GM13976 (cell line): ENCODE measurements at regions not wholly inside any gene's neighbourhood (a gene's known extent, or its start where the extent isn't known, plus 50 kb on each side); places are given as distances from the start of the nearest gene placed in this dataset.

Experiments used
- DNase-seq: peaks from one replicate; pipeline ENCODE4 v3.0.0; 2012; ENCODE audit warnings: low spot score
- in situ Hi-C: fragments of 300-500 bp; cut with MboI; formaldehyde crosslinking; loops from one replicate; pipeline ENCODE4 v1.12.0; 2022; ENCODE audit warnings: low sequenced_read_pairs, mixed read lengths, inconsistent platforms; ENCODE audit not compliant: unreplicated experiment
- TF ChIP-seq, protein P1 (sequence below): IDR thresholded peaks from 2 replicates; pipeline ENCODE4 v1.5.1; 2012; ENCODE audit warnings: borderline replicate concordance, mild to moderate bottlenecking; ENCODE audit not compliant: insufficient read depth; ENCODE audit errors: extremely low read depth, missing control alignments, control extremely low read depth

DNA sequence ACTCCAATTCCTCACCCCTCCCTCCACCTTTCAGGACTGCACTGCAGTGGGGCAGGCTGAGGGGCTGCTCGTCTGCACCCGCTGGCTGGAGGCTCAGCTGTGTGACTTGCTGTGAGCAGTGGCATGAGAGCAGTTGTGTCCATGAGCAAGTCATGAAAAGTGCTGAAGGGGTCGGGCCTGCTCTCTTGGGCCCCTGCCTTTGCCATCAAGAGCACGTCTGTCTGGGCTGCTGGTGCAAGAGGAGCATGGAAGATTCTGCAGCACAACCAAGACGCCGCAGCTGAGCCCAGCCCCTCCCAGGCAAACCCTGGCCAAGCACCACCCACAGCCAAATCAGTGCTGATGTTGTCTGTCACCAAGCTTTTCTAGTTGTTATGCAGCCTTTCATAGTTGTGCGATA, 284.3 kb downstream of the TCERG1L start:
- DNase-seq: no peak
- in situ Hi-C loops: no loop called here
- TF ChIP-seq, protein P1, sequence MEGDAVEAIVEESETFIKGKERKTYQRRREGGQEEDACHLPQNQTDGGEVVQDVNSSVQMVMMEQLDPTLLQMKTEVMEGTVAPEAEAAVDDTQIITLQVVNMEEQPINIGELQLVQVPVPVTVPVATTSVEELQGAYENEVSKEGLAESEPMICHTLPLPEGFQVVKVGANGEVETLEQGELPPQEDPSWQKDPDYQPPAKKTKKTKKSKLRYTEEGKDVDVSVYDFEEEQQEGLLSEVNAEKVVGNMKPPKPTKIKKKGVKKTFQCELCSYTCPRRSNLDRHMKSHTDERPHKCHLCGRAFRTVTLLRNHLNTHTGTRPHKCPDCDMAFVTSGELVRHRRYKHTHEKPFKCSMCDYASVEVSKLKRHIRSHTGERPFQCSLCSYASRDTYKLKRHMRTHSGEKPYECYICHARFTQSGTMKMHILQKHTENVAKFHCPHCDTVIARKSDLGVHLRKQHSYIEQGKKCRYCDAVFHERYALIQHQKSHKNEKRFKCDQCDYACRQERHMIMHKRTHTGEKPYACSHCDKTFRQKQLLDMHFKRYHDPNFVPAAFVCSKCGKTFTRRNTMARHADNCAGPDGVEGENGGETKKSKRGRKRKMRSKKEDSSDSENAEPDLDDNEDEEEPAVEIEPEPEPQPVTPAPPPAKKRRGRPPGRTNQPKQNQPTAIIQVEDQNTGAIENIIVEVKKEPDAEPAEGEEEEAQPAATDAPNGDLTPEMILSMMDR: no peak

DNA sequence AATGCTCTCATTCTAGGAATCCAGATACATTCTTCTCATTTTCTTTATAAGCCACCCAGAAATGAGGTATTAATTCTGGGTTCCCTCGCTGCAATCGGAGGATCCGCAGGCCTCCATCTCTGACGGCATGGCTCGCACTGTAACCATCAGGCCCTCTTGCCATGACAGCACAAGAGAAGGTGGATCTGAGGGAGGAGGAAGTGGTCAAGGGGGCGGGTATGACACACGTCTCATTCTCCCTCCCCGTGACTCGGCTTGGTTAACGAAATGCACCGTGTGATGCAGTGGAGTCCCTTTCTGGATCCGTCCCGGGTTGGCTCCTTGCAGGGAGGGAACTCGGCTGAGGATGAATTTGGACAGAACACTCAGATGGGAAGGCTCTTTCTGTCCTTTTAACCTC, 280.2 kb downstream of the TCERG1L start:
- in situ Hi-C loops: no loop called here
- TF ChIP-seq, protein P1: no peak
- DNase-seq: no peak

- TF ChIP-seq, protein P1: no peak
- in situ Hi-C loops: no loop called here
- DNase-seq: no peak
Observed at GRCh38 chr10:131032329-131033165, 279.0 kb downstream of the TCERG1L start.

- no peak for DNase-seq
- TF ChIP-seq, protein P1: no peak
- in situ Hi-C loops: no loop called here
Observed at GRCh38 chr10:131033166-131034085, 278.1 kb downstream of the TCERG1L start.

DNA sequence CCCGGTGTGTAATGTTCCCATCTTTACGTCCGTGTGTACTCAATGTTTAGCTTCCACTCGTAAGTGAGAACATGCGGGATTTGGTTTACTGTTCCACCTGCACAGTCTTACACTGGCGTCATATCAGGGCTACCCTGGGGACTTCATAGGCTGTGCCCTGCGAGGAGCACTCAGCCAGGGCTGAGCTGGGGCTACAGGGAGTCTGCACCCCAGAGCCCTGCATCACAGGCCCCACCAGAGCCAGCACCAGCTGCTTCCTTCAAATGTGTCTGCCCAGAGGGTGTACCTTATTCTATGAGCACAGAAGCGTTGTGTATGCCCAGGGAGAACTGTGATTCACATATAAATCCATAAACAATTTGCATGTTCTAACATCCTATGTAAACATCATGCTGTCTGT, 277.1 kb downstream of the TCERG1L start:
- in situ Hi-C loops: no loop called here
- TF ChIP-seq, protein P1: no peak
- DNase-seq: no peak

- DNase-seq: no peak
- TF ChIP-seq, protein P1: no peak
- in situ Hi-C loops: no loop called here
Observed at GRCh38 chr10:131035779-131036178, 275.7 kb downstream of the TCERG1L start.
